GM12864 (cell line): ENCODE measurements at regions not wholly inside any gene's neighbourhood (a gene's known extent, or its start where the extent isn't known, plus 50 kb on each side); places are given as distances from the start of the nearest gene placed in this dataset.

Experiments used
- DNase-seq: peaks from one replicate; pipeline ENCODE4 v3.0.0-alpha.2; 2011; ENCODE audit warnings: low read depth
- H3K4me3 ChIP-seq: 2 replicates; pipeline ENCODE4 v1.5.1; 2011; ENCODE audit warnings: mild to moderate bottlenecking, low read depth, low read length, control low read depth
- TF ChIP-seq, protein P1 (sequence below): IDR thresholded peaks from 2 replicates; pipeline ENCODE4 v1.5.1; 2011; ENCODE audit warnings: low read depth, mild to moderate bottlenecking, moderate library complexity, low read length, control low read depth, inconsistent platforms; ENCODE audit errors: missing control alignments

DNA sequence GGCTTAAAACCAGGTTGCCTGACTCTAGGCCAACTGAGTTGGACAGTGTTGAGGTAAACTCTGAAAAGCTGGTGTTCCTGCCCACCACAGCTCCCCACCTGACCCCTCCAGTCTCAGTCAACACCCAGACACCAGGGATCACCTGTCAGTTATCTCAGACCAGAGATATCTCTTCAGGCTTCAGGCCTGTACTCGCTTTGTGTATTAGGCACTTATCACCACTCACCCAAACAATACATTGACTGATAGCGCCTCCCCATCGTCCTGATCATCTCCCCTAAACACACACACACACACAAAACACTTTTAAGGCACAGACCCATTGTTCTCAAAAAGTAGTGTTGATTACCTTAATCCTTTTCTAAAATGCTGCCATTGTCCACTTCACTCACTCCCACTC lies 111.5 kb downstream of the PLCE1 start:
- TF ChIP-seq, protein P1, sequence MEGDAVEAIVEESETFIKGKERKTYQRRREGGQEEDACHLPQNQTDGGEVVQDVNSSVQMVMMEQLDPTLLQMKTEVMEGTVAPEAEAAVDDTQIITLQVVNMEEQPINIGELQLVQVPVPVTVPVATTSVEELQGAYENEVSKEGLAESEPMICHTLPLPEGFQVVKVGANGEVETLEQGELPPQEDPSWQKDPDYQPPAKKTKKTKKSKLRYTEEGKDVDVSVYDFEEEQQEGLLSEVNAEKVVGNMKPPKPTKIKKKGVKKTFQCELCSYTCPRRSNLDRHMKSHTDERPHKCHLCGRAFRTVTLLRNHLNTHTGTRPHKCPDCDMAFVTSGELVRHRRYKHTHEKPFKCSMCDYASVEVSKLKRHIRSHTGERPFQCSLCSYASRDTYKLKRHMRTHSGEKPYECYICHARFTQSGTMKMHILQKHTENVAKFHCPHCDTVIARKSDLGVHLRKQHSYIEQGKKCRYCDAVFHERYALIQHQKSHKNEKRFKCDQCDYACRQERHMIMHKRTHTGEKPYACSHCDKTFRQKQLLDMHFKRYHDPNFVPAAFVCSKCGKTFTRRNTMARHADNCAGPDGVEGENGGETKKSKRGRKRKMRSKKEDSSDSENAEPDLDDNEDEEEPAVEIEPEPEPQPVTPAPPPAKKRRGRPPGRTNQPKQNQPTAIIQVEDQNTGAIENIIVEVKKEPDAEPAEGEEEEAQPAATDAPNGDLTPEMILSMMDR: no peak
- no peak for DNase-seq
- H3K4me3 ChIP-seq: no peak overlapping the region

DNA sequence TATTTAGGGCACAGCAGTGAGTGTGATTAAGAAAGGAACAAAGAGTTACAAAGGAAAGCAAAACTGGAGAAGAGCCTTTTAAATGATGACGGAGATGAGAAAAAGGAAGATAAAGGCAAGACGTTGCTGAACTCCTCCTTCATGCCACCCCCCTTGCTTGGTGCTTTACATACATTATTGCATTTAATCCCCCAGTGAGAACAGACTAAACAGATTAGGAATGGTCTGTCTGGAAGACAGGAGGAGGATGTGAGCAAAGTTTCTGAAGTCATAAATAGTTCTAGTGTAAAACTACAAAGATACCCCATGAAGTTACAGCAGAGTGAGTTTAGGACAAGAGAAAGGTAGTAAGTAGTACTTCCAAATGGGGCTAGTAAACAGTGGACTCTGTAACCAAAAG lies 113.5 kb downstream of the PLCE1 start:
- TF ChIP-seq, protein P1: no peak
- H3K4me3 ChIP-seq: no peak overlapping the region
- DNase-seq: no peak

DNA sequence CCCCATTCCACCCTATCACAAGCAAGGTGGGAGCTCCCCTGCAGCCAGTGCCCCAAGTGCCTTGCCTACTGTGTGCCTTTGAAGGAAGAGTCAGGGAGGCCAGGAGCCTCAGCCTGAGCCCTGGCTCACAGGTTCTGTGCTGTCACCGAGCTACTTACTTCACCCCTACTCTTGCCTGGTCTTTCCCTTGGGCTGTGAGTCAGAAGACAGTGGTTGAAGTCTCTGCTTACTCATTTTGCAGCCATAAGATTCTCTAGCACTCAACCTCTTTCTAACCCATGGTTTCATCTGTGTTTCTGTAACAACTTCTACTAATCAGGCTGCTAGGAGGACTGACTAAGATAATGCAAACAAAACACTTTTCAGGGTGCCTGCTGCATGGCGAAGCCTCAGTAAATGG lies 114.5 kb downstream of the PLCE1 start:
- TF ChIP-seq, protein P1: no peak
- DNase-seq: no peak
- no peak overlapping the region for H3K4me3 ChIP-seq

DNA sequence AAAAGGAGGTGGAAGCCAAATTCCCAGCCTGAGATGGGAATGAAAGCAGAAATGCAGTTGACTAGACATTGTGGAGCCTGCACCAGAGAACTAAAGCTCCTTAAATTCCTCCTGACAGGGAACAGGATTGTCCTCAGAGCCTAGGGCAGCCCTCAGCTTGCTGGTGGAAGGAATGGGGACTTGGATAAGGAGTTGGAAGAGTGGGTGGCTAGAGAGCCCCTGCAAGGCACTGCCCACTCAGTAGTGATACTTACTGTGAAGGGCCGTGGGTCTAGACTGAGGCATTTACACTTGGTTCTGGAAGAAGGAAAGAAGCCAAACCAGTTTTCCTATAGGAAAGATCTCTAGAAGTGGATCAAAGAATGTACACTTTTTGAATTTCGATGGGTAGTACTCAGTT lies 117.6 kb downstream of the PLCE1 start:
- no peak overlapping the region for H3K4me3 ChIP-seq
- TF ChIP-seq, protein P1: no peak
- no peak for DNase-seq

DNA sequence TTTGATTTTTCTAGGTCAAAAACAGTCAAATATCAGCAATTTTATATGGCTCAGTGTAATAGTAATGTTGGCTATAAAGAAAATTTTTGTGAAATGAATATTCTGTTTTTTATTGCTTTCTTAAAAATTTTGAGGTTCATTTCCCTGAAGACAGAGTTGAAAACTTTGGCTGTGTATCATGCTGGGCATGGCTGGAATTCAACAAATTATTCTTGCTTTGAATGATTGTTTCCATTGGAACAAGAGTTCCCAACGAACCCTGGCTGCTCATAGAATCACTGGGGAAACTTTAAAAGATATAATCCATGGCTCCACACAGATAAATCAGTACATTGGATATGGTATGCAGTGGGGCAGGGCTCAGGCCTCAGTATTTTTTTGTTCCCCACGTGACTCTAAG lies 118.6 kb downstream of the PLCE1 start:
- TF ChIP-seq, protein P1: no peak
- no peak for DNase-seq
- no peak overlapping the region for H3K4me3 ChIP-seq

DNA sequence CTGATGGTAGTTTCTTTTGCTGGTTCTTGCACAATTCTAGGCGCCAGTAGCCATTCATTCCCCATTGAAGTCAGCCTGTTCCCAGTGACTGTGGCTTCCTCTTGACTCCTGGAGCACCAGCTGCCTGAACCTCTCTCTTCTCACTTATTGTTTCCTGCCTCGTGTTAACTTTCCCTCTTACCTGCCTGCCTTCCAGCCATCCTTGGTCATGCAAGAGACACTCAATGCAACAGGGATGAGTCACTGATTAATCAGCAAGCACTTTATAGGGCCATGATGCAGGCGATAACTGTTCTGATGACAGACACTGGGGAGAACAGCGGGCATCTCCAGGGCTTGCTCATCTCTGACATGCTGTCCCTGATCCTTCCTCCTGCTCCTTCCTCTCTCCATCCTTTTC lies 122.0 kb downstream of the PLCE1 start:
- TF ChIP-seq, protein P1: no peak
- no peak for DNase-seq
- no peak overlapping the region for H3K4me3 ChIP-seq

DNA sequence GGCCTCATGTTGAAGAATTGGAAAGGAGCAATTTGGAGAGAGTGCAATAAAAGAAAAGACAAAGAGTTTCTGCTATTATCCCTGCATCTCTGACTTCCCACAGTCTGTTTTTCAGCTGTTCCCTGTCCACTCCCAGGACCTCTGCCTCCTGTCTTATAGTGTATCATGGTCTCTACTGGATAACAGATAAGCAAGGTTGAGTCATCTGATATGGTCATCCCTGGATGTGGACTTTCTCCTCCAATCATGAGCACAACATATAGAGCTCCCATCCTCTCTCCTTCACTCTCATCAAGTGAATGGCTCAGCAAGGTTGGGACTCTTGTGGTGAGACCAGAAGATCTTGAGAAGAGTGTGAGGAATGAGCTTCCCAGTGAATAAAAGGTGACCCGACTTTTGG lies 123.1 kb downstream of the PLCE1 start:
- no peak overlapping the region for H3K4me3 ChIP-seq
- TF ChIP-seq, protein P1: no peak
- no peak for DNase-seq
